ENCODE measurements at regions not wholly inside any gene's neighbourhood (a gene's known extent, or its start where the extent isn't known, plus 50 kb on each side); places are given as distances from the start of the nearest gene placed in this dataset.
A peak's percentile ranks its signal among the peaks of the same experiment; 100 is the strongest.

- DNase-seq (ENCODE audit: low spot score) (no peak), ATAC-seq (ENCODE audit: insufficient number of reproducible peaks, low FRiP score, low read depth) (no peak)
- TF ChIP-seq CTCF (IDR thresholded peaks at IDR 0.05), result no peak
- Histone ChIP-seq H3K36me3 (no peaks in the 10 kb centered on the region), H3K27ac (no peak overlapping the region), H3K4me1 (ENCODE audit: control insufficient read depth in 1 of 2, low read depth in 2 of 2) (no peaks in the 10 kb centered on the region), H3K9me3 (no peaks in the 10 kb centered on the region), H3K27me3 (replicated peaks; ENCODE audit: insufficient read depth) (no peaks in the 10 kb centered on the region), H3K4me3 (no peak overlapping the region)
These were observed 344.1 kb upstream of the CHAC2 start for GRCh38 chr2:53423465-53423864.

GRCh38 chr2:53422979-53423378 lies 344.6 kb upstream of the CHAC2 start:
- Histone ChIP-seq H3K4me3 (no peak overlapping the region), H3K36me3 (no peaks in the 10 kb centered on the region), H3K4me1 (ENCODE audit: control insufficient read depth in 1 of 2, low read depth in 2 of 2) (no peaks in the 10 kb centered on the region), H3K27ac (no peak overlapping the region), H3K9me3 (no peaks in the 10 kb centered on the region), H3K27me3 (replicated peaks; ENCODE audit: insufficient read depth) (no peaks in the 10 kb centered on the region)
- TF ChIP-seq CTCF (IDR thresholded peaks at IDR 0.05), result peak; percentile 26
- ATAC-seq (ENCODE audit: insufficient number of reproducible peaks, low FRiP score, low read depth) (no peak), DNase-seq (ENCODE audit: low spot score) (no peak)

- no peaks in the 10 kb centered on the region for H3K4me1 ChIP-seq (ENCODE audit: control insufficient read depth in 1 of 2, low read depth in 2 of 2)
- H3K4me3 ChIP-seq, result no peak overlapping the region
- no peaks in the 10 kb centered on the region for H3K9me3 ChIP-seq
- no peak for DNase-seq (ENCODE audit: low spot score)
- H3K27me3 ChIP-seq (replicated peaks; ENCODE audit: insufficient read depth), result no peaks in the 10 kb centered on the region
- no peak overlapping the region for H3K27ac ChIP-seq
- no peaks in the 10 kb centered on the region for H3K36me3 ChIP-seq
- no peak for ATAC-seq (ENCODE audit: insufficient number of reproducible peaks, low FRiP score, low read depth)
- no peak for TF ChIP-seq CTCF (IDR thresholded peaks at IDR 0.05)
These were observed 350.2 kb upstream of the CHAC2 start for GRCh38 chr2:53417385-53417784.

- no peak for TF ChIP-seq CTCF (IDR thresholded peaks at IDR 0.05)
- H3K4me3 ChIP-seq, result no peak overlapping the region
- H3K27ac ChIP-seq, result no peak overlapping the region
- H3K9me3 ChIP-seq, result no peaks in the 10 kb centered on the region
- DNase-seq (ENCODE audit: low spot score) (no peak), ATAC-seq (ENCODE audit: insufficient number of reproducible peaks, low FRiP score, low read depth) (no peak)
- no peaks in the 10 kb centered on the region for H3K4me1 ChIP-seq (ENCODE audit: control insufficient read depth in 1 of 2, low read depth in 2 of 2)
- no peaks in the 10 kb centered on the region for H3K36me3 ChIP-seq
- no peaks in the 10 kb centered on the region for H3K27me3 ChIP-seq (replicated peaks; ENCODE audit: insufficient read depth)
These were observed 360.1 kb upstream of the CHAC2 start for GRCh38 chr2:53407363-53408080.

- Histone ChIP-seq H3K9me3 (no peaks in the 10 kb centered on the region), H3K27me3 (replicated peaks; ENCODE audit: insufficient read depth) (no peaks in the 10 kb centered on the region), H3K4me1 (ENCODE audit: control insufficient read depth in 1 of 2, low read depth in 2 of 2) (no peaks in the 10 kb centered on the region), H3K27ac (no peak overlapping the region), H3K36me3 (no peaks in the 10 kb centered on the region), H3K4me3 (no peak overlapping the region)
- ATAC-seq (ENCODE audit: insufficient number of reproducible peaks, low FRiP score, low read depth), result no peak
- TF ChIP-seq CTCF (IDR thresholded peaks at IDR 0.05), result no peak
- no peak for DNase-seq (ENCODE audit: low spot score)
These were observed 363.7 kb upstream of the CHAC2 start for GRCh38 chr2:53403792-53404413.

All from thoracic aorta (tissue), 2 donors.